Smooth muscle cell (in vitro differentiated cells): ENCODE measurements at regions not wholly inside any gene's neighbourhood (a gene's known extent, or its start where the extent isn't known, plus 50 kb on each side); places are given as distances from the start of the nearest gene placed in this dataset.

ENCODE experiments used
- DNase-seq: peaks from one replicate; lab custom pipeline; 2025; ENCODE audit not compliant: unreplicated experiment; lab: John Stamatoyannopoulos, UW
- H2AFZ ChIP-seq: fragments of 200-600 bp; sonication (generic); 2 replicates; pipeline ENCODE4 v1.6.0; 2016; ENCODE audit warnings: antibody characterized with exemption, low read depth, mild to moderate bottlenecking
- H3F3A ChIP-seq: fragments of 200-600 bp; sonication (generic); 2 replicates; pipeline ENCODE4 v1.6.0; 2017; ENCODE audit warnings: antibody characterized with exemption, low read depth
- H3K27ac ChIP-seq: fragments of 200-600 bp; sonication (generic); 2 replicates; pipeline ENCODE4 v1.5.1; 2016; ENCODE audit warnings: low read depth, mild to moderate bottlenecking
- H3K27me3 ChIP-seq: fragments of 200-600 bp; sonication (generic); 2 replicates; pipeline ENCODE4 v1.6.1; 2016; ENCODE audit warnings: low read depth, mild to moderate bottlenecking
- H3K36me3 ChIP-seq: fragments of 200-600 bp; sonication (generic); 2 replicates; pipeline ENCODE4 v1.5.1; 2016; ENCODE audit warnings: low read depth
- H3K4me1 ChIP-seq: fragments of 200-600 bp; sonication (generic); 2 replicates; pipeline ENCODE4 v1.5.1; 2016; ENCODE audit warnings: low read depth
- H3K4me2 ChIP-seq: fragments of 200-600 bp; sonication (generic); 2 replicates; pipeline ENCODE4 v1.6.0; 2016; ENCODE audit warnings: mild to moderate bottlenecking
- H3K4me3 ChIP-seq: fragments of 200-600 bp; sonication (generic); 2 replicates; pipeline ENCODE4 v1.5.1; 2016; ENCODE audit warnings: mild to moderate bottlenecking
- H3K79me2 ChIP-seq: fragments of 200-600 bp; sonication (generic); 2 replicates; pipeline ENCODE4 v1.6.0; 2016; ENCODE audit warnings: low read depth, mild to moderate bottlenecking
- H3K9ac ChIP-seq: fragments of 200-600 bp; sonication (generic); 2 replicates; pipeline ENCODE4 v1.6.0; 2016; ENCODE audit warnings: low read depth
- H3K9me3 ChIP-seq: fragments of 200-600 bp; sonication (generic); replicated peaks from 2 replicates; pipeline ENCODE4 v1.5.1; 2016; ENCODE audit warnings: low read depth
- H4K20me1 ChIP-seq: fragments of 200-600 bp; sonication (generic); 2 replicates; pipeline ENCODE4 v1.6.0; 2016; ENCODE audit warnings: low read depth
- WGBS: methylation state at CpG from one replicate; pipeline ENCODE4 v1.1.7; 2016; ENCODE audit warnings: low lambda C conversion rate; 5-methylcytosine and 5-hydroxymethylcytosine counted together
- TF ChIP-seq, protein P1 (sequence below): fragments of 200-600 bp; sonication (generic); IDR thresholded peaks from 2 replicates; pipeline ENCODE4 v1.5.1; 2017; ENCODE audit warnings: borderline replicate concordance, mild to moderate bottlenecking, antibody characterized with exemption; ENCODE audit not compliant: insufficient read depth, poor library complexity, severe bottlenecking

DNA sequence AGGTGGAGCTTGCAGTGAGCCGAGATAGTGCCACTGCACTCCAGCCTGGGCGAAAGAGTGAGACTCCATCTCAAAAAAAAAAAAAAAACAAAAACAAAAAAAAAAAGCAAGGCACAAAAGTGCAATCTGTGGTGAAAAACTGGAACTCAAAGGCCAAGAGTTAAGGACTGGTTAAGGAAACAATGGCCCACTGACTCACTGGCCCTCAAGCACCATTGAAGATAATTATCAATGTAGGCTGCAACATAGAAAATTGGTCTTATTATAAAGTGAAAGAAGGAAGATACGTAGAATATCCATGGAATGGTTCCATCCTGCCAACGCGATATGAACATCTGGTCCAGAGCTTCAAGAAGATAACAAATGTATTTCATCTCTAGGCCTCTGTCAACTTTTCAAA, 444.2 kb downstream of the SOX9 start:
- WGBS: 90% methylated on average over 5 of the region's 5 CpGs
- Histone ChIP-seq H3K36me3 (no peaks in the 10 kb centered on the region), H3K9ac (no peak overlapping the region), H3K27me3 (no peaks in the 10 kb centered on the region), H3K27ac (no peak overlapping the region), H3K4me3 (no peak overlapping the region), H3K79me2 (peaks cover 53% of the 10 kb centered on the region), H3K4me2 (no peak overlapping the region), H2AFZ (no peak overlapping the region), H3F3A (no peaks in the 10 kb centered on the region), H4K20me1 (peaks cover 89% of the 10 kb centered on the region), H3K4me1 (no peaks in the 10 kb centered on the region), H3K9me3 (no peaks in the 10 kb centered on the region)
- DNase-seq: no peak
- TF ChIP-seq, protein P1, sequence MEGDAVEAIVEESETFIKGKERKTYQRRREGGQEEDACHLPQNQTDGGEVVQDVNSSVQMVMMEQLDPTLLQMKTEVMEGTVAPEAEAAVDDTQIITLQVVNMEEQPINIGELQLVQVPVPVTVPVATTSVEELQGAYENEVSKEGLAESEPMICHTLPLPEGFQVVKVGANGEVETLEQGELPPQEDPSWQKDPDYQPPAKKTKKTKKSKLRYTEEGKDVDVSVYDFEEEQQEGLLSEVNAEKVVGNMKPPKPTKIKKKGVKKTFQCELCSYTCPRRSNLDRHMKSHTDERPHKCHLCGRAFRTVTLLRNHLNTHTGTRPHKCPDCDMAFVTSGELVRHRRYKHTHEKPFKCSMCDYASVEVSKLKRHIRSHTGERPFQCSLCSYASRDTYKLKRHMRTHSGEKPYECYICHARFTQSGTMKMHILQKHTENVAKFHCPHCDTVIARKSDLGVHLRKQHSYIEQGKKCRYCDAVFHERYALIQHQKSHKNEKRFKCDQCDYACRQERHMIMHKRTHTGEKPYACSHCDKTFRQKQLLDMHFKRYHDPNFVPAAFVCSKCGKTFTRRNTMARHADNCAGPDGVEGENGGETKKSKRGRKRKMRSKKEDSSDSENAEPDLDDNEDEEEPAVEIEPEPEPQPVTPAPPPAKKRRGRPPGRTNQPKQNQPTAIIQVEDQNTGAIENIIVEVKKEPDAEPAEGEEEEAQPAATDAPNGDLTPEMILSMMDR: no peak

GRCh38 chr17:72565758-72566157, 444.9 kb downstream of the SOX9 start:
- H3K36me3 ChIP-seq: no peaks in the 10 kb centered on the region
- no peak overlapping the region for H3K27ac ChIP-seq
- TF ChIP-seq, protein P1: no peak
- no peaks in the 10 kb centered on the region for H3F3A ChIP-seq
- H4K20me1 ChIP-seq: peaks cover 91% of the 10 kb centered on the region
- H3K4me3 ChIP-seq: no peak overlapping the region
- no peak overlapping the region for H3K9ac ChIP-seq
- WGBS: 93% methylated on average over 7 of the region's 7 CpGs
- H3K79me2 ChIP-seq: peaks cover 51% of the 10 kb centered on the region
- H3K27me3 ChIP-seq: no peaks in the 10 kb centered on the region
- no peak overlapping the region for H2AFZ ChIP-seq
- no peak for DNase-seq
- H3K9me3 ChIP-seq: no peaks in the 10 kb centered on the region
- no peaks in the 10 kb centered on the region for H3K4me1 ChIP-seq
- no peak overlapping the region for H3K4me2 ChIP-seq

- H3K27me3 ChIP-seq: no peaks in the 10 kb centered on the region
- no peaks in the 10 kb centered on the region for H3K36me3 ChIP-seq
- DNase-seq: no peak
- no peak overlapping the region for H3K4me3 ChIP-seq
- peaks cover 90% of the 10 kb centered on the region for H4K20me1 ChIP-seq
- WGBS: 83% methylated on average over 8 of the region's 8 CpGs
- H3K4me2 ChIP-seq: no peak overlapping the region
- no peak overlapping the region for H3K9ac ChIP-seq
- no peaks in the 10 kb centered on the region for H3K4me1 ChIP-seq
- no peaks in the 10 kb centered on the region for H3F3A ChIP-seq
- no peak overlapping the region for H2AFZ ChIP-seq
- H3K9me3 ChIP-seq: no peaks in the 10 kb centered on the region
- peaks cover 51% of the 10 kb centered on the region for H3K79me2 ChIP-seq
- TF ChIP-seq, protein P1: no peak
- H3K27ac ChIP-seq: no peak overlapping the region
Observed at GRCh38 chr17:72566671-72567484, 446.1 kb downstream of the SOX9 start.

DNA sequence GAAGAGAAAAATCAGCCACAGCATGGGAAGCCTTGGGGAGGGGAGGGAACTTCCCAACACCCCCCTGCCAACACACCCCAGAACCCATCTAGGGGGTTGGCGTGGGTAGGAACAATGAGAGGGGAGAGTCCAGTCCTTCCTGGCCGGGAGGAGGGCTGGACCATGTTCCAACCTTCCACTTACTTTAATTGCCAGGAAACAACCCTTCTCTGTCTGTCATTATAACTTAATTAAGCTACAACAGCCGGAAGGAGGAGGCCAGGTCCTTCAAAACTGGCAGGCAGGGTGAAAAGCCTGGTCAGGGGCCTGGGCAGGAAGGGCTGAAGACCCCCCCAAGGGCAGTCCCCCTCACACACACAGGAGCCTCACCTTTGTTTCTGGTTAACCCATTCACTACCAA, 447.0 kb downstream of the SOX9 start:
- Histone ChIP-seq H3K36me3 (no peaks in the 10 kb centered on the region), H3K9me3 (no peaks in the 10 kb centered on the region), H3K27me3 (no peaks in the 10 kb centered on the region), H2AFZ (no peak overlapping the region), H4K20me1 (peaks cover 94% of the 10 kb centered on the region), H3F3A (no peaks in the 10 kb centered on the region), H3K4me3 (no peak overlapping the region), H3K9ac (no peak overlapping the region), H3K79me2 (peaks cover 57% of the 10 kb centered on the region), H3K4me1 (no peaks in the 10 kb centered on the region), H3K27ac (no peak overlapping the region), H3K4me2 (no peak overlapping the region)
- WGBS: 71% methylated on average over 3 of the region's 3 CpGs
- DNase-seq: no peak
- TF ChIP-seq, protein P1: no peak
